Caco-2 (cell line): ENCODE measurements at regions not wholly inside any gene's neighbourhood (a gene's known extent, or its start where the extent isn't known, plus 50 kb on each side); places are given as distances from the start of the nearest gene placed in this dataset.

ENCODE experiments used
- BruUV-seq: library from RNA; stranded (reverse); fragments of 400-500 nt; replicated peaks from 2 replicates; lab custom pipeline; 2021; lab: Mats Ljungman, UMichigan
- CTCF ChIA-PET: fragments of 300-600 bp; sonication (Branson Sonifier 250); formaldehyde crosslinking; loops from one replicate; lab custom pipeline; 2022; ENCODE audit warnings: antibody characterized with exemption; lab: Charles Lee
- POLR2A ChIA-PET: fragments of 300-600 bp; sonication (Branson Sonifier 250); formaldehyde crosslinking; loops from one replicate; lab custom pipeline; 2022; ENCODE audit warnings: antibody characterized with exemption; lab: Charles Lee
- DNase-seq, 2 experiments: peaks; one replicate each; pipeline versions ENCODE4 v3.0.0 to v3.0.0-alpha.2; 2020 to 2022
- H3K27me3 ChIP-seq: replicated peaks from 2 replicates; pipeline ENCODE4 v1.6.0; 2011; ENCODE audit warnings: low read length; ENCODE audit not compliant: control insufficient read depth, insufficient read depth
- H3K36me3 ChIP-seq: 2 replicates; pipeline ENCODE4 v1.5.1; 2011; ENCODE audit warnings: low read length; ENCODE audit not compliant: control insufficient read depth, insufficient read depth
- H3K4me1 ChIP-seq: fragments of 250-450 bp; sonication (Bioruptor Pico); 2 replicates; pipeline ENCODE4 v1.5.1; 2020; ENCODE audit warnings: mild to moderate bottlenecking
- H3K4me3 ChIP-seq: 2 replicates; pipeline ENCODE4 v1.5.1; 2011; ENCODE audit warnings: low read depth, mild to moderate bottlenecking, control low read depth, low read length
- H3K9me3 ChIP-seq: fragments of 250-450 bp; sonication (Bioruptor Pico); 2 replicates; pipeline ENCODE4 v1.5.1; 2020; ENCODE audit warnings: mild to moderate bottlenecking, moderate library complexity
- H3K27ac Mint-ChIP-seq: one replicate; pipeline ENCODE4 v1.8.0; 2022; ENCODE audit warnings: mixed read lengths; ENCODE audit not compliant: unreplicated experiment
- H3K27me3 Mint-ChIP-seq: one replicate; pipeline ENCODE4 v1.8.0; 2022; ENCODE audit warnings: mixed read lengths; ENCODE audit not compliant: insufficient read depth, unreplicated experiment
- H3K36me3 Mint-ChIP-seq: one replicate; pipeline ENCODE4 v1.8.0; 2022; ENCODE audit warnings: mild to moderate bottlenecking, mixed read lengths; ENCODE audit not compliant: insufficient read depth, unreplicated experiment
- H3K4me1 Mint-ChIP-seq: one replicate; pipeline ENCODE4 v1.8.0; 2022; ENCODE audit warnings: low read depth, mixed read lengths; ENCODE audit not compliant: unreplicated experiment
- H3K4me3 Mint-ChIP-seq: one replicate; pipeline ENCODE4 v1.8.0; 2022; ENCODE audit warnings: mild to moderate bottlenecking, moderate library complexity, mixed read lengths; ENCODE audit not compliant: unreplicated experiment
- H3K9me3 Mint-ChIP-seq: one replicate; pipeline ENCODE4 v1.8.0; 2022; ENCODE audit warnings: mixed read lengths; ENCODE audit not compliant: unreplicated experiment
- CTCF ChIP-seq, 2 experiments: fragments of 200-600 bp in 1 of 2; IDR thresholded peaks; 1 replicate in 1 of 2; 2 replicates in 1 of 2; pipeline versions ENCODE4 v1.5.1 to v1.8.0; 2011 to 2022; ENCODE audit warnings: antibody characterized with exemption in 1 of 2, control low read depth in 1 of 2, inconsistent platforms in 1 of 2, low read depth in 1 of 2, low read length in 1 of 2, mild to moderate bottlenecking in 1 of 2, moderate library complexity in 1 of 2; ENCODE audit not compliant: insufficient read depth in 1 of 2, severe bottlenecking in 1 of 2, unreplicated experiment in 1 of 2
- intact Hi-C: fragments of 100-400 bp; cut with micrococcal nuclease; formaldehyde crosslinking; loops from one replicate; pipeline ENCODE4 v1.10.0; 2022; ENCODE audit not compliant: unreplicated experiment

GRCh38 chr5:14076561-14076960, 66.6 kb upstream of the TRIO start:
- intact Hi-C loops, result no loop called here
- Mint-ChIP-seq H3K27ac (no peak overlapping the region), H3K27me3 (peaks cover under 1% of the 10 kb centered on the region), H3K9me3 (no peaks in the 10 kb centered on the region), H3K4me3 (no peak overlapping the region), H3K4me1 (no peaks in the 10 kb centered on the region), H3K36me3 (no peaks in the 10 kb centered on the region)
- DNase-seq, result no peak
- no peaks in the 10 kb centered on the region for H3K27me3 ChIP-seq
- POLR2A ChIA-PET, result no interaction called here
- H3K4me3 ChIP-seq, result no peak overlapping the region
- no peaks in the 10 kb centered on the region for H3K4me1 ChIP-seq
- CTCF ChIA-PET, result no interaction called here
- no peaks in the 10 kb centered on the region for H3K9me3 ChIP-seq
- no TSS peak for BruUV-seq
- no peaks in the 10 kb centered on the region for H3K36me3 ChIP-seq
- no peak for TF ChIP-seq CTCF (IDR thresholded peaks at IDR 0.05; ENCODE audit: insufficient read depth in 1 of 2, low read depth in 1 of 2, low read length in 1 of 2, severe bottlenecking in 1 of 2, unreplicated experiment in 1 of 2)

GRCh38 chr5:14075937-14076336, 67.2 kb upstream of the TRIO start:
- Histone ChIP-seq H3K27me3 (no peaks in the 10 kb centered on the region), H3K4me3 (no peak overlapping the region), H3K9me3 (no peaks in the 10 kb centered on the region), H3K36me3 (no peaks in the 10 kb centered on the region), H3K4me1 (no peaks in the 10 kb centered on the region)
- no peaks in the 10 kb centered on the region for H3K4me1 Mint-ChIP-seq
- POLR2A ChIA-PET, result no interaction called here
- TF ChIP-seq CTCF (IDR thresholded peaks at IDR 0.05; ENCODE audit: insufficient read depth in 1 of 2, low read depth in 1 of 2, low read length in 1 of 2, severe bottlenecking in 1 of 2, unreplicated experiment in 1 of 2), result no peak
- intact Hi-C loops, result no loop called here
- CTCF ChIA-PET, result no interaction called here
- H3K9me3 Mint-ChIP-seq, result no peaks in the 10 kb centered on the region
- H3K36me3 Mint-ChIP-seq, result no peaks in the 10 kb centered on the region
- H3K4me3 Mint-ChIP-seq, result no peak overlapping the region
- H3K27ac Mint-ChIP-seq, result no peak overlapping the region
- no peak for DNase-seq
- H3K27me3 Mint-ChIP-seq, result no peaks in the 10 kb centered on the region
- no TSS peak for BruUV-seq

GRCh38 chr5:14071433-14071832, 71.7 kb upstream of the TRIO start:
- no peak for DNase-seq
- Mint-ChIP-seq H3K27ac (no peak overlapping the region), H3K4me3 (no peak overlapping the region), H3K9me3 (no peaks in the 10 kb centered on the region), H3K4me1 (no peaks in the 10 kb centered on the region), H3K36me3 (no peaks in the 10 kb centered on the region), H3K27me3 (no peaks in the 10 kb centered on the region)
- intact Hi-C loops, result no loop called here
- POLR2A ChIA-PET, result no interaction called here
- no peak for TF ChIP-seq CTCF (IDR thresholded peaks at IDR 0.05; ENCODE audit: insufficient read depth in 1 of 2, low read depth in 1 of 2, low read length in 1 of 2, severe bottlenecking in 1 of 2, unreplicated experiment in 1 of 2)
- Histone ChIP-seq H3K4me3 (no peak overlapping the region), H3K9me3 (no peaks in the 10 kb centered on the region), H3K36me3 (no peaks in the 10 kb centered on the region), H3K4me1 (no peaks in the 10 kb centered on the region), H3K27me3 (no peaks in the 10 kb centered on the region)
- BruUV-seq, result no TSS peak
- CTCF ChIA-PET, result no interaction called here
